Effector CD4-positive, alpha-beta T cell (primary cell): ENCODE measurements at regions not wholly inside any gene's neighbourhood (a gene's known extent, or its start where the extent isn't known, plus 50 kb on each side); places are given as distances from the start of the nearest gene placed in this dataset.

ENCODE experiments used
- DNase-seq: peaks from one replicate; pipeline ENCODE4 v3.0.0-alpha.2; 2020

GRCh38 chr4:188197566-188197965, 58.3 kb downstream of the TRIML1 start:
- no peak for DNase-seq

GRCh38 chr4:188198982-188199792, 59.9 kb downstream of the TRIML1 start:
- DNase-seq = no peak

GRCh38 chr4:188201851-188202250, 62.6 kb downstream of the TRIML1 start:
- DNase-seq = no peak

GRCh38 chr4:188206783-188207182, 67.5 kb downstream of the TRIML1 start:
- no peak for DNase-seq

GRCh38 chr4:188214861-188215260, 75.6 kb downstream of the TRIML1 start:
- no peak for DNase-seq

GRCh38 chr4:188218392-188218791, 79.2 kb downstream of the TRIML1 start:
- no peak for DNase-seq

- no peak for DNase-seq
Measured at GRCh38 chr4:188220006-188220405, 80.8 kb downstream of the TRIML1 start.

- no peak for DNase-seq
Measured at GRCh38 chr4:188221090-188221489, 81.8 kb downstream of the TRIML1 start.

GRCh38 chr4:188228279-188228678, 89.0 kb downstream of the TRIML1 start:
- no peak for DNase-seq

- no peak for DNase-seq
Measured at GRCh38 chr4:188232428-188232827, 93.2 kb downstream of the TRIML1 start.

GRCh38 chr4:188242041-188242440, 102.8 kb downstream of the TRIML1 start:
- no peak for DNase-seq

- no peak for DNase-seq
Measured at GRCh38 chr4:188245651-188246050, 106.4 kb downstream of the TRIML1 start.

- no peak for DNase-seq
Measured at GRCh38 chr4:188246488-188246887, 107.2 kb downstream of the TRIML1 start.

- no peak for DNase-seq
Measured at GRCh38 chr4:188254211-188254610, 115.0 kb downstream of the TRIML1 start.

- DNase-seq = no peak
Measured at GRCh38 chr4:188262464-188262863, 123.2 kb downstream of the TRIML1 start.

- no peak for DNase-seq
Measured at GRCh38 chr4:188263321-188263720, 124.1 kb downstream of the TRIML1 start.

GRCh38 chr4:188266386-188266785, 127.1 kb downstream of the TRIML1 start:
- no peak for DNase-seq

GRCh38 chr4:188268131-188268908, 129.1 kb downstream of the TRIML1 start:
- DNase-seq = no peak

GRCh38 chr4:188270273-188271069, 131.2 kb downstream of the TRIML1 start:
- DNase-seq = no peak

- DNase-seq = no peak
Measured at GRCh38 chr4:188275686-188276085, 136.4 kb downstream of the TRIML1 start.

GRCh38 chr4:188279184-188279583, 139.9 kb downstream of the TRIML1 start:
- DNase-seq = no peak

- DNase-seq = no peak
Measured at GRCh38 chr4:188282471-188283232, 143.4 kb downstream of the TRIML1 start.
